T-helper 1 cell treated with Interleukin-12 subunit alpha and Interleukin-12 subunit beta and Interleukin-4 antibody, amounts not matched to agents 30 ng/mL and 1 ng/mL, for 36 hours (primary cell): ENCODE measurements at regions not wholly inside any gene's neighbourhood (a gene's known extent, or its start where the extent isn't known, plus 50 kb on each side); places are given as distances from the start of the nearest gene placed in this dataset.
"Not testable (repeated sequence)": the region's sequence is repeated elsewhere in the genome, so short reads cannot be mapped to it uniquely, and the experiment has no call there.

Experiments
- intact Hi-C: fragments of 100-400 bp; cut with micrococcal nuclease; formaldehyde crosslinking; loops from one replicate; pipeline ENCODE4 v1.15.1; 2024

- intact Hi-C loops: no loop called here
Observed at GRCh38 chr13:90492872-90493271, 854.6 kb upstream of the MIR17HG start.

GRCh38 chr13:90493667-90494066 lies 853.8 kb upstream of the MIR17HG start:
- intact Hi-C loops: no loop called here

- intact Hi-C loops: not testable (repeated sequence)
Observed at GRCh38 chr13:90494849-90495248, 852.6 kb upstream of the MIR17HG start.

GRCh38 chr13:90498096-90498495 lies 849.4 kb upstream of the MIR17HG start:
- intact Hi-C loops: no loop called here

GRCh38 chr13:90498816-90499215 lies 848.7 kb upstream of the MIR17HG start:
- intact Hi-C loops: no loop called here

GRCh38 chr13:90500569-90500968 lies 846.9 kb upstream of the MIR17HG start:
- intact Hi-C loops: no loop called here

GRCh38 chr13:90502153-90502552 lies 845.3 kb upstream of the MIR17HG start:
- intact Hi-C loops: no loop called here

- intact Hi-C loops: no loop called here
Observed at GRCh38 chr13:90502762-90503161, 844.7 kb upstream of the MIR17HG start.

- intact Hi-C loops: no loop called here
Observed at GRCh38 chr13:90510319-90510718, 837.2 kb upstream of the MIR17HG start.

- intact Hi-C loops: no loop called here
Observed at GRCh38 chr13:90511903-90512302, 835.6 kb upstream of the MIR17HG start.

GRCh38 chr13:90514712-90515111 lies 832.8 kb upstream of the MIR17HG start:
- intact Hi-C loops: not testable (repeated sequence)

- intact Hi-C loops: no loop called here
Observed at GRCh38 chr13:90518417-90518816, 829.1 kb upstream of the MIR17HG start.

- intact Hi-C loops: no loop called here
Observed at GRCh38 chr13:90519157-90519556, 828.3 kb upstream of the MIR17HG start.

GRCh38 chr13:90526711-90527110 lies 820.8 kb upstream of the MIR17HG start:
- intact Hi-C loops: no loop called here

GRCh38 chr13:90531744-90532143 lies 815.7 kb upstream of the MIR17HG start:
- intact Hi-C loops: no loop called here

GRCh38 chr13:90532861-90533492 lies 814.5 kb upstream of the MIR17HG start:
- intact Hi-C loops: no loop called here

- intact Hi-C loops: no loop called here
Observed at GRCh38 chr13:90533866-90534265, 813.6 kb upstream of the MIR17HG start.

GRCh38 chr13:90534617-90535370 lies 812.7 kb upstream of the MIR17HG start:
- intact Hi-C loops: no loop called here

GRCh38 chr13:90535421-90535820 lies 812.1 kb upstream of the MIR17HG start:
- intact Hi-C loops: no loop called here

GRCh38 chr13:90538063-90538462 lies 809.4 kb upstream of the MIR17HG start:
- intact Hi-C loops: no loop called here

GRCh38 chr13:90541346-90541745 lies 806.1 kb upstream of the MIR17HG start:
- intact Hi-C loops: no loop called here

- intact Hi-C loops: no loop called here
Observed at GRCh38 chr13:90542959-90543505, 804.5 kb upstream of the MIR17HG start.
